ENCODE measurements at regions not wholly inside any gene's neighbourhood (a gene's known extent, or its start where the extent isn't known, plus 50 kb on each side); places are given as distances from the start of the nearest gene placed in this dataset.

DNA sequence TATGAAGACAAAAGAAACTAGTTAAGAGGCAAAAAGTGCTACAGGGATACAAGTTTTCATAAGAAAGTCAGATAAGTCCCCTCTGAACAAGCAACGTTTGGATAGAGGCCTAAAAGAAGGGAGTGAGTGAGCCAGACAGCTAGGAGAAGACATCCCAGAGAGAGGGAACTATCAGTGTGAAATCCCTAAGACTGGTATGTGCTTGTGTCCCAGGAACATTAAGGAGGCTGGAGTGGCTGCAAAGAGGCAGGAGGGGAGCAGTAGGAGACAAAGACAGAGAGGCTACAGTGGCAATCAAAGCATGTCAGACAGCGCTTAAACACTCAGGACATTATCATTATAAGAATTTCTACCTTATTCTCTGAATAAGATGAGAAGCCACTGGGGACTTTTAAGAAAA, 139.1 kb upstream of the STK32A start:
- no peak for DNase-seq (ENCODE audit: low spot score)
- Histone ChIP-seq H3K27me3 (ENCODE audit: control insufficient read depth in 4 of 4, insufficient read depth in 4 of 4, low read length in 3 of 4) (no peaks in the 10 kb centered on the region), H3K4me1 (ENCODE audit: control insufficient read depth in 4 of 4, insufficient read depth in 4 of 4, low read length in 3 of 4) (peaks cover 0 to 6% (median 1%) of the 10 kb centered on the region in 4 donors), H3K9me3 (ENCODE audit: control insufficient read depth in 4 of 4, low read length in 3 of 4) (no peaks in the 10 kb centered on the region), H3K4me3 (ENCODE audit: low read depth in 1 of 3, low read length in 3 of 3) (no peak overlapping the region), H3K27ac (ENCODE audit: low read depth in 1 of 2, low read length in 2 of 2) (no peak overlapping the region), H3K36me3 (ENCODE audit: control insufficient read depth in 4 of 4, insufficient read depth in 3 of 4, low read depth in 1 of 4, low read length in 3 of 4) (no peaks in the 10 kb centered on the region), H3K9ac (ENCODE audit: low read depth in 1 of 2, low read length in 2 of 2) (no peak overlapping the region)
- 72% methylated on average over 2 of the region's 2 CpGs for WGBS
- TF ChIP-seq, protein P1, sequence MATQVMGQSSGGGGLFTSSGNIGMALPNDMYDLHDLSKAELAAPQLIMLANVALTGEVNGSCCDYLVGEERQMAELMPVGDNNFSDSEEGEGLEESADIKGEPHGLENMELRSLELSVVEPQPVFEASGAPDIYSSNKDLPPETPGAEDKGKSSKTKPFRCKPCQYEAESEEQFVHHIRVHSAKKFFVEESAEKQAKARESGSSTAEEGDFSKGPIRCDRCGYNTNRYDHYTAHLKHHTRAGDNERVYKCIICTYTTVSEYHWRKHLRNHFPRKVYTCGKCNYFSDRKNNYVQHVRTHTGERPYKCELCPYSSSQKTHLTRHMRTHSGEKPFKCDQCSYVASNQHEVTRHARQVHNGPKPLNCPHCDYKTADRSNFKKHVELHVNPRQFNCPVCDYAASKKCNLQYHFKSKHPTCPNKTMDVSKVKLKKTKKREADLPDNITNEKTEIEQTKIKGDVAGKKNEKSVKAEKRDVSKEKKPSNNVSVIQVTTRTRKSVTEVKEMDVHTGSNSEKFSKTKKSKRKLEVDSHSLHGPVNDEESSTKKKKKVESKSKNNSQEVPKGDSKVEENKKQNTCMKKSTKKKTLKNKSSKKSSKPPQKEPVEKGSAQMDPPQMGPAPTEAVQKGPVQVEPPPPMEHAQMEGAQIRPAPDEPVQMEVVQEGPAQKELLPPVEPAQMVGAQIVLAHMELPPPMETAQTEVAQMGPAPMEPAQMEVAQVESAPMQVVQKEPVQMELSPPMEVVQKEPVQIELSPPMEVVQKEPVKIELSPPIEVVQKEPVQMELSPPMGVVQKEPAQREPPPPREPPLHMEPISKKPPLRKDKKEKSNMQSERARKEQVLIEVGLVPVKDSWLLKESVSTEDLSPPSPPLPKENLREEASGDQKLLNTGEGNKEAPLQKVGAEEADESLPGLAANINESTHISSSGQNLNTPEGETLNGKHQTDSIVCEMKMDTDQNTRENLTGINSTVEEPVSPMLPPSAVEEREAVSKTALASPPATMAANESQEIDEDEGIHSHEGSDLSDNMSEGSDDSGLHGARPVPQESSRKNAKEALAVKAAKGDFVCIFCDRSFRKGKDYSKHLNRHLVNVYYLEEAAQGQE (IDR thresholded peaks at IDR 0.05), result no peak

DNA sequence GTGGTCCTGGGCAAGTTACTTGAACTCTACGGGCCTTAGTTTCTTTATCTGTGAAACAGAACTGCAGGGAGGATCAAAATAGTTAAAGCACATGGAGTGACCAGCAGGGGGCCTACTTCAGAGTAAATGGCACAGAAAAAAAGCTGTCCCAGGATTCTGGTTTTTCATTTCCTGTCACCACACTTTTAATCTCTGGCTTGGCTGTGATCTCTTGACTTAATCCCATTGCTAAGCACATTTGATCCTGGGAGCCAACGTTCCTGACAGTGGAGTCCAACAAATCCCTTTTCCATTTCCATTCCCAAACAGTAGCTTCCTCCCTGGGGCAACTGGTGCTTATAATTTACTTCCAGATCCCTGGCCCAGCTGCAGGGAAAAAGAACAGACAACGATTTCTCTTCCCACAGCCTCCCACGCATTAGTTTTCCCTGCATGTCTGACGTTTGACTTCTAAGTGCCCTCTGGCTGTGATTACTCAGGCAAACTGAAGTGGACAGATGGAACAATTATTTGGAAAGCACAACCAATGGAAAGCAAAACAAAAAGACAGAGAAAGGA, 136.5 kb upstream of the STK32A start:
- peak overlapping the region; percentile 19 to 40 for H3K27ac ChIP-seq (ENCODE audit: low read depth in 1 of 2, low read length in 2 of 2)
- TF ChIP-seq MAX (IDR thresholded peaks at IDR 0.05) (peak; percentile 29), RAD21 (IDR thresholded peaks at IDR 0.05) (peak; percentile 73 to 82), HNF4G (IDR thresholded peaks at IDR 0.05) (no peak), GABPA (IDR thresholded peaks at IDR 0.05 in 1 of 2, conservative IDR thresholded peaks at IDR 0.05 in 1 of 2) (peak in 1 of 2 donors; percentile 1), TAF1 (conservative IDR thresholded peaks at IDR 0.05) (no peak), FOXA2 (IDR thresholded peaks at IDR 0.05) (no peak), CTCF (IDR thresholded peaks at IDR 0.05; ENCODE audit: low read depth, low read length, missing input control) (peak; percentile 62), SP1 (IDR thresholded peaks at IDR 0.05) (peak; percentile 55), JUND (IDR thresholded peaks at IDR 0.05) (peak in 1 of 2 donors; percentile 41), RXRA (IDR thresholded peaks at IDR 0.05) (peak; percentile 47 to 62), ATF3 (IDR thresholded peaks at IDR 0.05) (no peak), FOXA1 (IDR thresholded peaks at IDR 0.05) (no peak), ZBTB33 (IDR thresholded peaks at IDR 0.05) (no peak), EGR1 (IDR thresholded peaks at IDR 0.05; ENCODE audit: low read depth in 2 of 2) (peak; percentile 96), NR2F2 (IDR thresholded peaks at IDR 0.05) (peak; percentile 59), YY1 (IDR thresholded peaks at IDR 0.05) (peak; percentile 49), HNF4A (conservative IDR thresholded peaks at IDR 0.05) (peak; percentile 54 to 61)
- TF ChIP-seq, protein P1 (IDR thresholded peaks at IDR 0.05), result peak; percentile 53
- no peaks in the 10 kb centered on the region for H3K9me3 ChIP-seq (ENCODE audit: control insufficient read depth in 4 of 4, low read length in 3 of 4)
- H3K4me3 ChIP-seq (ENCODE audit: low read depth in 1 of 3, low read length in 3 of 3), result no peak overlapping the region
- H3K9ac ChIP-seq (ENCODE audit: low read depth in 1 of 2, low read length in 2 of 2), result no peak overlapping the region
- H3K36me3 ChIP-seq (ENCODE audit: control insufficient read depth in 4 of 4, insufficient read depth in 3 of 4, low read depth in 1 of 4, low read length in 3 of 4), result no peaks in the 10 kb centered on the region
- no peaks in the 10 kb centered on the region for H3K27me3 ChIP-seq (ENCODE audit: control insufficient read depth in 4 of 4, insufficient read depth in 4 of 4, low read length in 3 of 4)
- DNase-seq (ENCODE audit: low spot score), result no peak
- 12% methylated on average over 5 of the region's 5 CpGs for WGBS
- peaks cover 0 to 6% (median 1%) of the 10 kb centered on the region in 4 donors for H3K4me1 ChIP-seq (ENCODE audit: control insufficient read depth in 4 of 4, insufficient read depth in 4 of 4, low read length in 3 of 4)
